ENCODE measurements at regions not wholly inside any gene's neighbourhood (a gene's known extent, or its start where the extent isn't known, plus 50 kb on each side); places are given as distances from the start of the nearest gene placed in this dataset.

GRCh38 chr6:23302514-23302913, 733.1 kb downstream of the HDGFL1 start:
- TF ChIP-seq EZH2 (IDR thresholded peaks at IDR 0.05; ENCODE audit: low read depth), result no peak
- TF ChIP-seq, protein P1, sequence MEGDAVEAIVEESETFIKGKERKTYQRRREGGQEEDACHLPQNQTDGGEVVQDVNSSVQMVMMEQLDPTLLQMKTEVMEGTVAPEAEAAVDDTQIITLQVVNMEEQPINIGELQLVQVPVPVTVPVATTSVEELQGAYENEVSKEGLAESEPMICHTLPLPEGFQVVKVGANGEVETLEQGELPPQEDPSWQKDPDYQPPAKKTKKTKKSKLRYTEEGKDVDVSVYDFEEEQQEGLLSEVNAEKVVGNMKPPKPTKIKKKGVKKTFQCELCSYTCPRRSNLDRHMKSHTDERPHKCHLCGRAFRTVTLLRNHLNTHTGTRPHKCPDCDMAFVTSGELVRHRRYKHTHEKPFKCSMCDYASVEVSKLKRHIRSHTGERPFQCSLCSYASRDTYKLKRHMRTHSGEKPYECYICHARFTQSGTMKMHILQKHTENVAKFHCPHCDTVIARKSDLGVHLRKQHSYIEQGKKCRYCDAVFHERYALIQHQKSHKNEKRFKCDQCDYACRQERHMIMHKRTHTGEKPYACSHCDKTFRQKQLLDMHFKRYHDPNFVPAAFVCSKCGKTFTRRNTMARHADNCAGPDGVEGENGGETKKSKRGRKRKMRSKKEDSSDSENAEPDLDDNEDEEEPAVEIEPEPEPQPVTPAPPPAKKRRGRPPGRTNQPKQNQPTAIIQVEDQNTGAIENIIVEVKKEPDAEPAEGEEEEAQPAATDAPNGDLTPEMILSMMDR (conservative IDR thresholded peaks at IDR 0.05), result no peak
